Ascending aorta (tissue), 2 donors: ENCODE measurements at regions not wholly inside any gene's neighbourhood (a gene's known extent, or its start where the extent isn't known, plus 50 kb on each side); places are given as distances from the start of the nearest gene placed in this dataset.

ENCODE experiments used
- DNase-seq, 2 donors: peaks; one replicate each; pipeline ENCODE4 v3.0.0-alpha.2; 2019; ENCODE audit warnings: low spot score in 2 of 2
- H3K27ac ChIP-seq, 2 donors: fragments of 200-600 bp; sonication (generic); one replicate each; pipeline ENCODE4 v1.5.1; 2016 to 2017; ENCODE audit warnings: mild to moderate bottlenecking in 1 of 2
- H3K27me3 ChIP-seq: fragments of 200-600 bp; sonication (generic); one replicate; pipeline ENCODE4 v1.5.1; 2017
- H3K36me3 ChIP-seq, 2 donors: fragments of 200-600 bp; sonication (generic); one replicate each; pipeline ENCODE4 v1.5.1; 2016
- H3K4me1 ChIP-seq, 2 donors: fragments of 200-600 bp; sonication (generic); one replicate each; pipeline ENCODE4 v1.5.1; 2016 to 2017; ENCODE audit warnings: mild to moderate bottlenecking in 1 of 2
- H3K4me3 ChIP-seq, 2 donors: fragments of 200-600 bp; sonication (generic); one replicate each; pipeline ENCODE4 v1.5.1; 2016 to 2017; ENCODE audit warnings: mild to moderate bottlenecking in 1 of 2
- H3K9me3 ChIP-seq, 2 donors: fragments of 200-600 bp; sonication (generic); one replicate each; pipeline ENCODE4 v1.5.1; 2016
- intact Hi-C: fragments of 100-400 bp; cut with DNase I; formaldehyde crosslinking; loops from one replicate; pipeline ENCODE4 v1.15.1; 2023
- TF ChIP-seq, protein P1 (sequence below), 3 experiments: fragments of 200-600 bp in 2 of 3; fragments of 450-650 bp in 1 of 3; sonication (generic) in 2 of 3; IDR thresholded peaks; one replicate each; pipeline ENCODE4 v1.5.1; 2016 to 2019; ENCODE audit warnings: antibody characterized with exemption in 3 of 3, mild to moderate bottlenecking in 1 of 3, moderate library complexity in 1 of 3

DNA sequence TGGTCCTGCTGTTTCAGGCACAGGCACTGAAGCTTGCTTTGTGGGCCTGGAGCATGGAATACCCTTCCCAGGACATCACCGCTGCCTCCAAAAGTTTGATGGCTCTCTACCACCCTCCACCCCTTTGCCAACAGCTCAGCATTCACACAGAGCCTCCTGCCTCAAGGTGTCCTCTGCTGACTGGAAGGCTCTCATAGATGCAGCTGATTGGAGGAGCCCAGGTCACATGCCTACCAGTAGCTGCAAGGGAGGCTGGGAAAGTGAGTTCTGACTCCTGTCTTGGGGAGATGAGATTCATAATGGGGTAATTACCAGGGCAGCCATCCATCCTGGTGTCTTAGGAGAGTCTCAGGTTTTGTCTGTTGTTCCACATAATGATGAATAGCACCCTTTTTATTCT lies 124.8 kb upstream of the GRIK3 start:
- intact Hi-C loops, result no loop called here
- H3K4me3 ChIP-seq, result no peak overlapping the region
- TF ChIP-seq, protein P1, sequence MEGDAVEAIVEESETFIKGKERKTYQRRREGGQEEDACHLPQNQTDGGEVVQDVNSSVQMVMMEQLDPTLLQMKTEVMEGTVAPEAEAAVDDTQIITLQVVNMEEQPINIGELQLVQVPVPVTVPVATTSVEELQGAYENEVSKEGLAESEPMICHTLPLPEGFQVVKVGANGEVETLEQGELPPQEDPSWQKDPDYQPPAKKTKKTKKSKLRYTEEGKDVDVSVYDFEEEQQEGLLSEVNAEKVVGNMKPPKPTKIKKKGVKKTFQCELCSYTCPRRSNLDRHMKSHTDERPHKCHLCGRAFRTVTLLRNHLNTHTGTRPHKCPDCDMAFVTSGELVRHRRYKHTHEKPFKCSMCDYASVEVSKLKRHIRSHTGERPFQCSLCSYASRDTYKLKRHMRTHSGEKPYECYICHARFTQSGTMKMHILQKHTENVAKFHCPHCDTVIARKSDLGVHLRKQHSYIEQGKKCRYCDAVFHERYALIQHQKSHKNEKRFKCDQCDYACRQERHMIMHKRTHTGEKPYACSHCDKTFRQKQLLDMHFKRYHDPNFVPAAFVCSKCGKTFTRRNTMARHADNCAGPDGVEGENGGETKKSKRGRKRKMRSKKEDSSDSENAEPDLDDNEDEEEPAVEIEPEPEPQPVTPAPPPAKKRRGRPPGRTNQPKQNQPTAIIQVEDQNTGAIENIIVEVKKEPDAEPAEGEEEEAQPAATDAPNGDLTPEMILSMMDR (IDR thresholded peaks at IDR 0.05), result no peak

DNA sequence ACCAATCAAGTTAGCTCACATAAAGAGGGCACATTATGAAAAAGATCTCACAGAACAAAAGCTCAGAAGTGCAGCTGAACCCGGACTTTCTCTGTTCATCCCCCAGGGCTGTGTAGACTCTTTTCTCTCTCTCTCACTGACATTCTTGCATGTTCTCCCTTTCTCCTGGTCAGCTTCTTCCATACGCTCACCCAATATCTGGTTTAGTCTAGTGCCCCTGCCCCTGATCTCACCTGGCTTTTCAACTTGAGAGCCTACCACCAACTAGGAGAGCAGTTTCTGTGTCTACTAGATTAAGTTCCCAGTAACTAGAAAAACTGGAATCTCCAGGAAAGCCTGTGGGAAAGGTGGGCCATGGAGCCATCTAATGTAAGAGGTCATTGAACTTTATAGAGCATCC lies 126.9 kb upstream of the GRIK3 start:
- DNase-seq, result peak in 1 of 2 donors; percentile 7
- Histone ChIP-seq H3K4me1 (no peaks in the 10 kb centered on the region), H3K9me3 (no peaks in the 10 kb centered on the region), H3K36me3 (no peaks in the 10 kb centered on the region), H3K27me3 (no peaks in the 10 kb centered on the region), H3K27ac (no peak overlapping the region), H3K4me3 (no peak overlapping the region)
- intact Hi-C loops, result no loop called here
- TF ChIP-seq, protein P1 (IDR thresholded peaks at IDR 0.05), result no peak

More for the DNA sequence above, 124.8 kb upstream of the GRIK3 start:
- no peaks in the 10 kb centered on the region for H3K27me3 ChIP-seq
- DNase-seq, result no peak
- H3K27ac ChIP-seq, result no peak overlapping the region
- H3K36me3 ChIP-seq, result no peaks in the 10 kb centered on the region
- no peaks in the 10 kb centered on the region for H3K9me3 ChIP-seq
- H3K4me1 ChIP-seq, result no peaks in the 10 kb centered on the region

DNA sequence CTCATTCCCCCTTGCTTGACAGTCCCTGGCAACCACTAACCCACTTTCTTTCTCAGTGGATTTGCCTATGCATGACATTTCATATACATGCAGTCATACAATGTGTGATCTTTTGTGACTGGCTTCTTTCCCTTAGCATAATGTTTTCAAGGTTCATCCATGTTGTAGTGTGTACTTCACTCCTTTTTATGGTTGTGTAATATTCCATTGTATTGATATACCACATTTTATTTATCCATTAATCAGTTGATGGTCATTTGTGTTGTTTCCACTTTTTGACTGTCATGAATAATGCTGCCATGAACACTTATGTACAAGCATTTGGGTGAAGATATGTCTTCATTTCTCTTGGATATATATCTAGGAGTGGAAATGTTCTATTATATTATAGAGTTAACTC lies 127.7 kb upstream of the GRIK3 start:
- intact Hi-C loops, result no loop called here
- Histone ChIP-seq H3K4me1 (no peaks in the 10 kb centered on the region), H3K27me3 (no peaks in the 10 kb centered on the region), H3K4me3 (no peak overlapping the region), H3K27ac (no peak overlapping the region), H3K36me3 (no peaks in the 10 kb centered on the region), H3K9me3 (no peaks in the 10 kb centered on the region)
- no peak for DNase-seq
- TF ChIP-seq, protein P1 (IDR thresholded peaks at IDR 0.05), result no peak

DNA sequence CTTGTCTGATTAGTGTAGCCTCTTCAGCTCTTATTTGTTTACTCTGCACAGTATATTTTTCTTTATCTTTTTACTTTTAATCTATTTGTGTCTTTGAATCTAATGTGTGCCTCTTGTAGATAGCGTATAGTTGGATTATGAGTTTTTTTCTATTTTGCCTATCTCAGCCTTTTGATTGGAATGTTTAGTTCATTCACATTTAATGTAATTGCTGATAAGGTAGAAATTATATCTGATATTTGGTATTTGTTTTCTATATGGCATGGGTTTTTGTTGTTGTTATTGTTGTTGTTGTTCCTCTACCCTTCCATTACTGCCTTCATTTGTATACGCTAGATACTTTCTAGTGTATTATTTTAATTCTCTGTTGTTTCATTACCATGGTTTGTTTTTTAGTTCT lies 131.7 kb upstream of the GRIK3 start:
- Histone ChIP-seq H3K27ac (no peak overlapping the region), H3K36me3 (no peaks in the 10 kb centered on the region), H3K4me3 (no peak overlapping the region), H3K4me1 (no peaks in the 10 kb centered on the region), H3K9me3 (no peaks in the 10 kb centered on the region), H3K27me3 (no peaks in the 10 kb centered on the region)
- no peak for DNase-seq
- intact Hi-C loops, result no loop called here
- TF ChIP-seq, protein P1 (IDR thresholded peaks at IDR 0.05), result no peak

DNA sequence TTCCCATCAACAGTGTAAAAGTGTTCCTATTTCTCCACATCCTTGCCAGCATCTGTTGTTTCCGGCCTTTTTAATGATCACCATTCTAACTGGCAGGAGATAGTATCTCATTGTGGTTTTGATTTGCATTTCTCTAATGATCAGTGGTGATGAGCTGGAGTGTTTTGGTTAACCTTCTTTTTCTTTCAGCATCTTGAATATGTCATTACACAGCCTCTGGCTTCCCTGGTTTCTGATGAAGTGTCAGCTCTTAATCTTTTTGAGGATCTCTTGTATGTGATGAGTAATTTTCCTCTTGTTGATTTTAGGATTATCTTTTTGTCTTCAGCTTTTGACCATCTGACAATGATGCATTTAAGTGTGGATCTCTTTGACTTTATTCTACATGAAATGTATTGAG lies 133.2 kb upstream of the GRIK3 start:
- TF ChIP-seq, protein P1 (IDR thresholded peaks at IDR 0.05), result no peak
- no peaks in the 10 kb centered on the region for H3K4me1 ChIP-seq
- no peak for DNase-seq
- intact Hi-C loops, result no loop called here
- H3K27ac ChIP-seq, result no peak overlapping the region
- no peaks in the 10 kb centered on the region for H3K27me3 ChIP-seq
- no peak overlapping the region for H3K4me3 ChIP-seq
- H3K9me3 ChIP-seq, result no peaks in the 10 kb centered on the region
- no peaks in the 10 kb centered on the region for H3K36me3 ChIP-seq

DNA sequence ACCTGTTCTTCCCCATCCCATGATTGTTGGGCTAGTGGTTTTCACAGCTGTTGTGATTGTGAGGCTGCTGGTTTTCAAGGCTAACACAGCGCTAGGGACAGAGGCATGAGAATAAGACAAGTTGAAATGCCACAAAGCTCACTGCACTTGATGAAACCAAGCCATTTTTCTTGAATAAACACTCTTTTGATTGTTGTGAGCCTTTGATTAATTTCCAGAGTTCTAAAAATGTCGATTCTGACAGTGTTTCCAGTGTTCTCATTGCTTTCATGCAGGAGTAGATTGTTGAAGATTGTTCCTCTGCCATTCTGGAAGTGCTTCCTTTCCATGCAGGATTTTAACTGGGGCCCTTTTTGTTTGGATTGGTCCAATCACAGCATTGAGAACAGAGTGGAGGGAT lies 134.9 kb upstream of the GRIK3 start:
- Histone ChIP-seq H3K27me3 (no peaks in the 10 kb centered on the region), H3K36me3 (no peaks in the 10 kb centered on the region), H3K4me3 (no peak overlapping the region), H3K9me3 (no peaks in the 10 kb centered on the region), H3K4me1 (no peaks in the 10 kb centered on the region), H3K27ac (no peak overlapping the region)
- intact Hi-C loops, result no loop called here
- DNase-seq, result no peak
- TF ChIP-seq, protein P1 (IDR thresholded peaks at IDR 0.05), result no peak
